ENCODE measurements at regions not wholly inside any gene's neighbourhood (a gene's known extent, or its start where the extent isn't known, plus 50 kb on each side); places are given as distances from the start of the nearest gene placed in this dataset.
"Not testable (repeated sequence)": the region's sequence is repeated elsewhere in the genome, so short reads cannot be mapped to it uniquely, and the experiment has no call there.

DNA sequence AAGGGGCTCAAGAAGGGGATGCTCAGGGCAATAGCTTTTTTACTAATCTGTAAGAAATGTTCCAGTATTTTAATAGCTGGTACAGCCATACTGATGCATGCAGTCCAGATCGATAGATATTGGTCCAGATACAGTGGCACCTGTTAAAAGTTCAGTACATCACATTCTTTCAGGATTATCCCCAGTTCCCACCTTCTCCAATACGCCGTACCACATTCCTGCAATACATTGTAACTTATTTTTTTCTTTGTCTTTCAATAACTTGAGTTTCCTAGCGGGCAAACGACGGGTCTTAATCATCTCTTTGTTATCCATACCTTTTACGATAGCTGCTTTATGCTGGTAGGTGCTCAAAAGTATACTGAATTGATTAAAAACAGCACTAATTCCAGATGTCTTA is 136.1 kb upstream of the NBPF19 start:
- H3K27me3 ChIP-seq (ENCODE audit: insufficient read depth, low read length, poor library complexity, severe bottlenecking); DNase-seq; H3K9me3 ChIP-seq (ENCODE audit: low read length); H3K27ac ChIP-seq (ENCODE audit: low read depth, low read length); H3K27ac Mint-ChIP-seq; H3K27me3 Mint-ChIP-seq; H3K4me3 Mint-ChIP-seq; H3K4me1 Mint-ChIP-seq; POLR2A ChIA-PET; H3K4me1 ChIP-seq (ENCODE audit: insufficient read depth, low read length); H3K4me3 ChIP-seq (ENCODE audit: low read length); H3K36me3 ChIP-seq (ENCODE audit: insufficient read depth, low read length); H3K9me3 Mint-ChIP-seq; H3K36me3 Mint-ChIP-seq; CTCF ChIA-PET: not testable (repeated sequence)

DNA sequence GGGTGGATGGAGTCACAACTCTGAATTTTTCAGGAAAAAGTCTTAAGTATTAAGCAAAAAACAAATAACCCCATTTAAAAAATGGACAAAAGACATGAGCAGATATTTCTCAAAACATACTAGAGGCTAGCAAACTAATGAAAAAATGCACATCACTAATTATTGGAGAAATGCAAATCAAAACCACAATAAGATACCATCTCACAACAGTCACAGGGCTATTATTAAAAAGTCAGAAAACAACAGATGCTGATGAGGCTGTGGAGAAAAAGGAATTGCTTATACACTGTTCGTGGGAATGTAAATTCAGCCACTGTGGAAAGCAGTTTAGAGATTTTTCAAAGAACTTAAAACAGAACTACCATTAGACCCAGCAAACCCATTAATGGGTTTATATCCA is 125.4 kb upstream of the NBPF19 start:
- H3K9me3 Mint-ChIP-seq; DNase-seq; CTCF ChIA-PET; H3K4me3 ChIP-seq (ENCODE audit: low read length); H3K36me3 Mint-ChIP-seq; H3K27ac ChIP-seq (ENCODE audit: low read depth, low read length); H3K4me3 Mint-ChIP-seq; H3K27me3 Mint-ChIP-seq; H3K27ac Mint-ChIP-seq; H3K4me1 Mint-ChIP-seq; H3K36me3 ChIP-seq (ENCODE audit: insufficient read depth, low read length); H3K9me3 ChIP-seq (ENCODE audit: low read length); H3K27me3 ChIP-seq (ENCODE audit: insufficient read depth, low read length, poor library complexity, severe bottlenecking); POLR2A ChIA-PET; H3K4me1 ChIP-seq (ENCODE audit: insufficient read depth, low read length): not testable (repeated sequence)

DNA sequence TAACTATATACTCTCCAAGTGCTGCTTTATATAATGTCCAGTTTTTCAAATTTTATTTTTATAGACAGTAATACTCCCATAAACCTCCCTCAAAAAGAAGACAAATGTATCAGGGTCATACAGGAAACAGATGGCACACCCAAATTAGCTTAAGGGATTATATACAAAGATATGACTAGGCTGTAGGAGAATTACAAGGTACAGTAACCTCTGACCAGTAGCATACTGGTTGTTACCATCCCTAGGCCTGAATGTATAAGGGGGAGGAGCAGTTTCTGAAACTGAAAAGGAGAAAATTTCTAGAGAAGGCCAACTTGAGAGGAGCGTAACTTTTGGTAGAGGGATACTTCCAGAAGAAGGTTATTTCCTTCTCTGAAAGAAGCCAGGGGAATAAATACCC is 122.6 kb upstream of the NBPF19 start:
- H3K36me3 ChIP-seq (ENCODE audit: insufficient read depth, low read length); H3K4me1 ChIP-seq (ENCODE audit: insufficient read depth, low read length); H3K27ac ChIP-seq (ENCODE audit: low read depth, low read length); H3K27me3 Mint-ChIP-seq; H3K27me3 ChIP-seq (ENCODE audit: insufficient read depth, low read length, poor library complexity, severe bottlenecking); H3K9me3 ChIP-seq (ENCODE audit: low read length); H3K4me3 Mint-ChIP-seq; H3K27ac Mint-ChIP-seq; H3K4me1 Mint-ChIP-seq; POLR2A ChIA-PET; H3K4me3 ChIP-seq (ENCODE audit: low read length); H3K36me3 Mint-ChIP-seq; DNase-seq; H3K9me3 Mint-ChIP-seq; CTCF ChIA-PET: not testable (repeated sequence)

GRCh38 chr1:149354579-149354978 is 120.3 kb upstream of the NBPF19 start:
- H3K4me1 ChIP-seq (ENCODE audit: insufficient read depth, low read length); DNase-seq; POLR2A ChIA-PET; H3K4me3 ChIP-seq (ENCODE audit: low read length); CTCF ChIA-PET; H3K9me3 ChIP-seq (ENCODE audit: low read length); H3K4me3 Mint-ChIP-seq; H3K36me3 ChIP-seq (ENCODE audit: insufficient read depth, low read length); H3K27me3 ChIP-seq (ENCODE audit: insufficient read depth, low read length, poor library complexity, severe bottlenecking); H3K36me3 Mint-ChIP-seq; H3K27ac ChIP-seq (ENCODE audit: low read depth, low read length); H3K27ac Mint-ChIP-seq; H3K4me1 Mint-ChIP-seq; H3K9me3 Mint-ChIP-seq; H3K27me3 Mint-ChIP-seq: not testable (repeated sequence)

DNA sequence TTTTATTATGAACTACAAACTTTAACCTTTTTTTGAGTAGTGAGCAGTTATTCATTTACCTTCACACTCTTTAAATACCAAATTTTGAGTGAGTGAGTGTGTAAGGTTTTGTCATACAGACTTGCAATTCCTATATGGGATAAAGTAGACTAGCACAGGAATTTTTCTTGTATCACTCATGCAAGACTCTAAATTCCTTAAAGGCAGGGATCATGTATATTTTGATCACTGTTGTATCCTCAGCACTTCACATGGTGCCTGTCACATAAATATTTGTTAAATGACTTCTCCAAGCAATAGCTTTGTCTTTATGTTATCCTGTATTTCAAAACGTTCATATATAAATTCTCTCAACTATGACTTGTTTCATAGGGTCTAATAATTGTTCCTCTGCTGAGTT is 119.1 kb upstream of the NBPF19 start:
- H3K27me3 Mint-ChIP-seq; H3K36me3 ChIP-seq (ENCODE audit: insufficient read depth, low read length); H3K9me3 Mint-ChIP-seq; H3K27ac ChIP-seq (ENCODE audit: low read depth, low read length); H3K4me3 Mint-ChIP-seq; CTCF ChIA-PET; DNase-seq; H3K4me1 ChIP-seq (ENCODE audit: insufficient read depth, low read length); H3K27me3 ChIP-seq (ENCODE audit: insufficient read depth, low read length, poor library complexity, severe bottlenecking); H3K36me3 Mint-ChIP-seq; H3K9me3 ChIP-seq (ENCODE audit: low read length); H3K4me3 ChIP-seq (ENCODE audit: low read length); H3K4me1 Mint-ChIP-seq; POLR2A ChIA-PET; H3K27ac Mint-ChIP-seq: not testable (repeated sequence)

- H3K4me3 ChIP-seq (ENCODE audit: low read length); DNase-seq; POLR2A ChIA-PET; H3K27me3 ChIP-seq (ENCODE audit: insufficient read depth, low read length, poor library complexity, severe bottlenecking); H3K4me1 Mint-ChIP-seq; H3K4me1 ChIP-seq (ENCODE audit: insufficient read depth, low read length); H3K36me3 Mint-ChIP-seq; H3K4me3 Mint-ChIP-seq; H3K27ac ChIP-seq (ENCODE audit: low read depth, low read length); H3K27ac Mint-ChIP-seq; H3K36me3 ChIP-seq (ENCODE audit: insufficient read depth, low read length); H3K9me3 ChIP-seq (ENCODE audit: low read length); CTCF ChIA-PET; H3K27me3 Mint-ChIP-seq; H3K9me3 Mint-ChIP-seq: not testable (repeated sequence)
Measured at GRCh38 chr1:149356152-149356551, 118.7 kb upstream of the NBPF19 start.

DNA sequence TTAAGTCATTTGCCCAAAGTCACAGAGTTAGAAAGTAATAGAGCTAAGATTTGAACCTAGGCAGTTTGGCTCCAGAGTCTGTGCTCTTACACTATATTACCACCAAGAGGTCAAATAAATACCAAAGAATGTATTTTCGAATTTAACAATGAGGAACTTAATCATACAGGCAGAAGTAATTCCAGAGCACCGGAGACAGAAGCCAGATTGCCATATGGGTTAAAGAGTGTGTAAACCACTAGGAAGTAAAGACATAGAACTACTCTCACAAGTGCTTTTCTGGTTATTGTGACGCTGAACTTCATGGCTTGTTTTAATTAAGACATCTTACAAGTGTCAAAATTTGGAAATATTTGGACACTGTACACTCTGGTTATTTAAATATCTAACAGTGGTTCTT is 114.5 kb upstream of the NBPF19 start:
- H3K27ac ChIP-seq (ENCODE audit: low read depth, low read length); H3K36me3 ChIP-seq (ENCODE audit: insufficient read depth, low read length); H3K4me3 ChIP-seq (ENCODE audit: low read length); H3K9me3 ChIP-seq (ENCODE audit: low read length); CTCF ChIA-PET; H3K27ac Mint-ChIP-seq; H3K4me1 ChIP-seq (ENCODE audit: insufficient read depth, low read length); H3K4me3 Mint-ChIP-seq; H3K4me1 Mint-ChIP-seq; POLR2A ChIA-PET; H3K9me3 Mint-ChIP-seq; DNase-seq; H3K27me3 ChIP-seq (ENCODE audit: insufficient read depth, low read length, poor library complexity, severe bottlenecking); H3K27me3 Mint-ChIP-seq; H3K36me3 Mint-ChIP-seq: not testable (repeated sequence)

- H3K27me3 Mint-ChIP-seq; H3K27ac Mint-ChIP-seq; H3K4me3 ChIP-seq (ENCODE audit: low read length); H3K36me3 Mint-ChIP-seq; POLR2A ChIA-PET; DNase-seq; H3K4me3 Mint-ChIP-seq; H3K36me3 ChIP-seq (ENCODE audit: insufficient read depth, low read length); H3K27me3 ChIP-seq (ENCODE audit: insufficient read depth, low read length, poor library complexity, severe bottlenecking); H3K9me3 Mint-ChIP-seq; H3K4me1 ChIP-seq (ENCODE audit: insufficient read depth, low read length); H3K27ac ChIP-seq (ENCODE audit: low read depth, low read length); H3K9me3 ChIP-seq (ENCODE audit: low read length); CTCF ChIA-PET: not testable (repeated sequence)
- peaks cover 3 to 12% (median 4%) of the 10 kb centered on the region in 3 donors for H3K4me1 Mint-ChIP-seq
Measured at GRCh38 chr1:149361310-149361709, 113.5 kb upstream of the NBPF19 start.

GRCh38 chr1:149364188-149364981 is 110.5 kb upstream of the NBPF19 start:
- H3K27me3 Mint-ChIP-seq; CTCF ChIA-PET; H3K36me3 Mint-ChIP-seq; H3K4me3 Mint-ChIP-seq; H3K9me3 ChIP-seq (ENCODE audit: low read length); H3K27me3 ChIP-seq (ENCODE audit: insufficient read depth, low read length, poor library complexity, severe bottlenecking); H3K27ac ChIP-seq (ENCODE audit: low read depth, low read length); H3K36me3 ChIP-seq (ENCODE audit: insufficient read depth, low read length); H3K9me3 Mint-ChIP-seq; H3K27ac Mint-ChIP-seq; H3K4me3 ChIP-seq (ENCODE audit: low read length); H3K4me1 ChIP-seq (ENCODE audit: insufficient read depth, low read length); POLR2A ChIA-PET; DNase-seq: not testable (repeated sequence)
- H3K4me1 Mint-ChIP-seq: peaks cover 3 to 12% (median 4%) of the 10 kb centered on the region in 3 donors

All from CD8-positive, alpha-beta memory T cell (primary cell).